WTC11 (cell line): ENCODE measurements at regions not wholly inside any gene's neighbourhood (a gene's known extent, or its start where the extent isn't known, plus 50 kb on each side); places are given as distances from the start of the nearest gene placed in this dataset.

Experiments
- ATAC-seq: fragments of 200-7000 bp; cut with Tn5 transposase; 2 replicates; pipeline ENCODE4 v1.10.0; 2021; ENCODE audit warnings: mild to moderate bottlenecking, moderate library complexity
- CTCF ChIA-PET: fragments of 300-600 bp; sonication (Branson Sonifier 250); formaldehyde crosslinking; loops from one replicate; lab custom pipeline; 2021; ENCODE audit warnings: antibody characterized with exemption; lab: Charles Lee
- POLR2A ChIA-PET: fragments of 350-600 bp; sonication (Branson Sonifier 250); formaldehyde crosslinking; loops from one replicate; lab custom pipeline; 2021; ENCODE audit warnings: antibody characterized with exemption; lab: Charles Lee
- DNase-seq: peaks from one replicate; pipeline ENCODE4 v3.0.0; 2021; ENCODE audit warnings: low spot score
- H3K27ac Mint-ChIP-seq: 2 replicates; pipeline ENCODE4 v1.8.0; 2021; ENCODE audit warnings: mixed read lengths
- H3K27me3 Mint-ChIP-seq: 2 replicates; pipeline ENCODE4 v1.8.0; 2021; ENCODE audit warnings: low read depth, mild to moderate bottlenecking, moderate library complexity, mixed read lengths
- H3K36me3 Mint-ChIP-seq: 2 replicates; pipeline ENCODE4 v1.8.0; 2021; ENCODE audit warnings: mixed read lengths
- H3K4me1 Mint-ChIP-seq: 2 replicates; pipeline ENCODE4 v1.8.0; 2022; ENCODE audit warnings: mixed read lengths
- H3K4me3 Mint-ChIP-seq: 2 replicates; pipeline ENCODE4 v1.8.0; 2021; ENCODE audit warnings: mild to moderate bottlenecking, moderate library complexity, mixed read lengths
- H3K9me3 Mint-ChIP-seq: 2 replicates; pipeline ENCODE4 v1.8.0; 2021; ENCODE audit warnings: mixed read lengths
- ATF1 ChIP-seq: sonication (generic); formaldehyde crosslinking; IDR thresholded peaks from 2 replicates; pipeline ENCODE4 v1.8.1; 2023; ENCODE audit warnings: mild to moderate bottlenecking, moderate library complexity, missing genetic modification reagents
- CREM ChIP-seq: sonication (generic); formaldehyde crosslinking; IDR thresholded peaks from 2 replicates; pipeline ENCODE4 v1.8.1; 2022; ENCODE audit warnings: mild to moderate bottlenecking, missing genetic modification reagents, moderate library complexity
- E2F4 ChIP-seq: sonication (generic); formaldehyde crosslinking; IDR thresholded peaks from 2 replicates; pipeline ENCODE4 v1.8.1; 2022; ENCODE audit warnings: low read depth, mild to moderate bottlenecking, moderate library complexity, missing genetic modification reagents, borderline replicate concordance
- ESRRA ChIP-seq: sonication (generic); formaldehyde crosslinking; IDR thresholded peaks from 2 replicates; pipeline ENCODE4 v1.8.1; 2022; ENCODE audit warnings: mild to moderate bottlenecking, missing genetic modification reagents, borderline replicate concordance
- HMGXB4 ChIP-seq: sonication (generic); formaldehyde crosslinking; IDR thresholded peaks from 2 replicates; pipeline ENCODE4 v1.8.1; 2023; ENCODE audit warnings: mild to moderate bottlenecking, moderate library complexity, missing genetic modification reagents
- IRF2 ChIP-seq: sonication (generic); formaldehyde crosslinking; IDR thresholded peaks from 2 replicates; pipeline ENCODE4 v1.8.0; 2022; ENCODE audit warnings: low read depth, missing genetic modification reagents, borderline replicate concordance
- JAZF1 ChIP-seq: fragments of 250-450 bp; sonication (Bioruptor Pico); IDR thresholded peaks from 2 replicates; pipeline ENCODE4 v1.9.0; 2021; ENCODE audit warnings: moderate library complexity, mild to moderate bottlenecking, inconsistent platforms
- MLX ChIP-seq: sonication (generic); formaldehyde crosslinking; IDR thresholded peaks from 2 replicates; pipeline ENCODE4 v1.8.1; 2023; ENCODE audit warnings: mild to moderate bottlenecking, missing genetic modification reagents, moderate library complexity
- NFE2L1 ChIP-seq: sonication (generic); formaldehyde crosslinking; IDR thresholded peaks from 2 replicates; pipeline ENCODE4 v1.8.1; 2023; ENCODE audit warnings: missing genetic modification reagents
- PREB ChIP-seq: sonication (generic); formaldehyde crosslinking; IDR thresholded peaks from 2 replicates; pipeline ENCODE4 v1.8.1; 2022; ENCODE audit warnings: mild to moderate bottlenecking, missing genetic modification reagents, moderate library complexity, borderline replicate concordance
- SOX15 ChIP-seq: fragments of 250-450 bp; sonication (Bioruptor Pico); IDR thresholded peaks from 2 replicates; pipeline ENCODE4 v1.9.0; 2021; ENCODE audit warnings: mild to moderate bottlenecking
- STAT6 ChIP-seq: sonication (generic); formaldehyde crosslinking; conservative IDR thresholded peaks from 2 replicates; pipeline ENCODE4 v1.8.1; 2023; ENCODE audit warnings: mild to moderate bottlenecking, low read depth, missing genetic modification reagents, moderate library complexity
- ZNF121 ChIP-seq: sonication (generic); formaldehyde crosslinking; IDR thresholded peaks from 2 replicates; pipeline ENCODE4 v1.8.0; 2023; ENCODE audit warnings: missing genetic modification reagents
- ZNF138 ChIP-seq: sonication (generic); formaldehyde crosslinking; conservative IDR thresholded peaks from 2 replicates; pipeline ENCODE4 v1.8.1; 2022; ENCODE audit warnings: mild to moderate bottlenecking, moderate library complexity, missing genetic modification reagents
- ZNF317 ChIP-seq: sonication (generic); formaldehyde crosslinking; IDR thresholded peaks from 2 replicates; pipeline ENCODE4 v1.8.1; 2023; ENCODE audit warnings: low read depth, mild to moderate bottlenecking, moderate library complexity, missing genetic modification reagents, borderline replicate concordance
- ZNF423 ChIP-seq: fragments of 250-450 bp; sonication (Bioruptor Pico); IDR thresholded peaks from 2 replicates; pipeline ENCODE4 v2.1.2; 2022; ENCODE audit warnings: mild to moderate bottlenecking, moderate library complexity
- ZNF425 ChIP-seq: fragments of 250-450 bp; sonication (Bioruptor Pico); conservative IDR thresholded peaks from 2 replicates; pipeline ENCODE4 v1.9.0; 2021; ENCODE audit warnings: mild to moderate bottlenecking
- ZSCAN18 ChIP-seq: fragments of 250-450 bp; sonication (Bioruptor Pico); IDR thresholded peaks from 2 replicates; pipeline ENCODE4 v2.1.2; 2022; ENCODE audit warnings: mild to moderate bottlenecking, moderate library complexity

GRCh38 chr13:42474954-42475353 lies 99.0 kb upstream of the TNFSF11 start:
- no peak for TF ChIP-seq ZNF425 (CRISPR knock-in tag)
- TF ChIP-seq HMGXB4 (CRISPR knock-in tag), result no peak
- no peak for TF ChIP-seq ZNF317 (CRISPR knock-in tag)
- TF ChIP-seq ESRRA (CRISPR knock-in tag), result no peak
- TF ChIP-seq STAT6, result no peak
- TF ChIP-seq ATF1, result no peak
- ChIA-PET POLR2A (no interaction called here), CTCF (no interaction called here)
- DNase-seq (no peak), ATAC-seq (no peak)
- H3K36me3 Mint-ChIP-seq, result peaks cover 13% of the 10 kb centered on the region
- no peak overlapping the region for H3K4me3 Mint-ChIP-seq
- no peak overlapping the region for H3K27ac Mint-ChIP-seq
- H3K4me1 Mint-ChIP-seq, result peaks cover 2% of the 10 kb centered on the region; the same call in 1 of the 2 replicates
- no peaks in the 10 kb centered on the region for H3K27me3 Mint-ChIP-seq
- H3K9me3 Mint-ChIP-seq, result peaks cover 26% of the 10 kb centered on the region

- Mint-ChIP-seq H3K4me3 (no peak overlapping the region), H3K27ac (no peak overlapping the region), H3K27me3 (no peaks in the 10 kb centered on the region), H3K9me3 (peaks cover 21% of the 10 kb centered on the region), H3K36me3 (peaks cover 13% of the 10 kb centered on the region), H3K4me1 (peaks cover 2% of the 10 kb centered on the region; the same call in 1 of the 2 replicates)
- no peak for TF ChIP-seq E2F4
- ATAC-seq, result no peak
- no peak for DNase-seq
- CTCF ChIA-PET, result interaction anchor here (1.1 to 1.4 kb wide), 3 partner anchors 133 to 256 kb away, joined by 3 to 5 read pairs (median 3); no protein-coding TSS in a partner anchor
- POLR2A ChIA-PET, result no interaction called here
Observed at GRCh38 chr13:42477596-42478190, 96.3 kb upstream of the TNFSF11 start.

GRCh38 chr13:42478531-42479156 lies 95.3 kb upstream of the TNFSF11 start:
- Mint-ChIP-seq H3K27me3 (no peaks in the 10 kb centered on the region), H3K27ac (no peak overlapping the region), H3K4me3 (no peak overlapping the region), H3K4me1 (peaks cover 2% of the 10 kb centered on the region; the same call in 1 of the 2 replicates), H3K36me3 (peaks cover 13% of the 10 kb centered on the region), H3K9me3 (peaks cover 21% of the 10 kb centered on the region)
- ATAC-seq (peak; percentile 84), DNase-seq (no peak)
- CTCF ChIA-PET, result interaction anchor here (0.7 to 1.1 kb wide), 4 partner anchors 9 to 145 kb away, joined by 3 to 12 read pairs (median 4); no protein-coding TSS in a partner anchor
- POLR2A ChIA-PET, result no interaction called here
- TF ChIP-seq IRF2 (no peak), ZNF423 (CRISPR knock-in tag) (no peak), JAZF1 (CRISPR knock-in tag) (no peak), E2F4 (no peak), ZNF121 (CRISPR knock-in tag) (no peak), PREB (no peak), ZSCAN18 (no peak), NFE2L1 (CRISPR knock-in tag) (no peak), MLX (CRISPR knock-in tag) (no peak), SOX15 (CRISPR knock-in tag) (no peak), ZNF138 (no peak), CREM (CRISPR knock-in tag) (no peak)
